HEK293 (cell line): ENCODE measurements at regions not wholly inside any gene's neighbourhood (a gene's known extent, or its start where the extent isn't known, plus 50 kb on each side); places are given as distances from the start of the nearest gene placed in this dataset.

ENCODE experiments used
- ZNF16 ChIP-seq: fragments of 450-650 bp; formaldehyde crosslinking; IDR thresholded peaks from 2 replicates; pipeline ENCODE4 v1.5.1; 2016; ENCODE audit warnings: low read depth, missing biosample characterization, missing genetic modification characterization
- TF ChIP-seq, protein P1 (sequence below): fragments of 450-650 bp; formaldehyde crosslinking; IDR thresholded peaks from 2 replicates; pipeline ENCODE4 v1.5.1; 2016; ENCODE audit warnings: missing biosample characterization, missing genetic modification characterization

GRCh38 chr18:1294229-1294628 lies 389.6 kb downstream of the ADCYAP1 start:
- TF ChIP-seq, protein P1, sequence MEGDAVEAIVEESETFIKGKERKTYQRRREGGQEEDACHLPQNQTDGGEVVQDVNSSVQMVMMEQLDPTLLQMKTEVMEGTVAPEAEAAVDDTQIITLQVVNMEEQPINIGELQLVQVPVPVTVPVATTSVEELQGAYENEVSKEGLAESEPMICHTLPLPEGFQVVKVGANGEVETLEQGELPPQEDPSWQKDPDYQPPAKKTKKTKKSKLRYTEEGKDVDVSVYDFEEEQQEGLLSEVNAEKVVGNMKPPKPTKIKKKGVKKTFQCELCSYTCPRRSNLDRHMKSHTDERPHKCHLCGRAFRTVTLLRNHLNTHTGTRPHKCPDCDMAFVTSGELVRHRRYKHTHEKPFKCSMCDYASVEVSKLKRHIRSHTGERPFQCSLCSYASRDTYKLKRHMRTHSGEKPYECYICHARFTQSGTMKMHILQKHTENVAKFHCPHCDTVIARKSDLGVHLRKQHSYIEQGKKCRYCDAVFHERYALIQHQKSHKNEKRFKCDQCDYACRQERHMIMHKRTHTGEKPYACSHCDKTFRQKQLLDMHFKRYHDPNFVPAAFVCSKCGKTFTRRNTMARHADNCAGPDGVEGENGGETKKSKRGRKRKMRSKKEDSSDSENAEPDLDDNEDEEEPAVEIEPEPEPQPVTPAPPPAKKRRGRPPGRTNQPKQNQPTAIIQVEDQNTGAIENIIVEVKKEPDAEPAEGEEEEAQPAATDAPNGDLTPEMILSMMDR (tag by site-specific recombination): no peak
- no peak for TF ChIP-seq ZNF16 (tag by site-specific recombination)
